OCI-LY3 (cell line): ENCODE measurements at regions not wholly inside any gene's neighbourhood (a gene's known extent, or its start where the extent isn't known, plus 50 kb on each side); places are given as distances from the start of the nearest gene placed in this dataset.

Experiments
- H2AFZ ChIP-seq: fragments of 200-600, 300-600 bp; shearing (Covaris generic); 2 replicates; pipeline ENCODE4 v1.6.0; 2014; ENCODE audit warnings: antibody characterized with exemption, low read depth, low read length
- H3K27ac ChIP-seq: fragments of 200-600, 300-600 bp; sonication (generic); 2 replicates; pipeline ENCODE4 v1.5.1; 2014; ENCODE audit warnings: mild to moderate bottlenecking, low read length, moderate library complexity, mixed read lengths
- H3K27me3 ChIP-seq: fragments of 200-600, 300-600 bp; sonication (generic); 2 replicates; pipeline ENCODE4 v1.6.1; 2014; ENCODE audit warnings: low read depth, low read length, mixed read lengths
- H3K36me3 ChIP-seq: fragments of 200-600, 300-600 bp; sonication (generic); replicated peaks from 2 replicates; pipeline ENCODE3; 2014; ENCODE audit warnings: low read depth, low read length, mixed read lengths
- H3K4me1 ChIP-seq: fragments of 300-600, 200-600 bp; sonication (generic); 2 replicates; pipeline ENCODE4 v1.6.1; 2014; ENCODE audit warnings: low read length, mixed read lengths
- H3K4me2 ChIP-seq: fragments of 200-600, 300-600 bp; sonication (generic); 2 replicates; pipeline ENCODE4 v1.6.1; 2014; ENCODE audit warnings: low read length, mixed read lengths
- H3K4me3 ChIP-seq: fragments of 300-600, 200-600 bp; sonication (generic); 2 replicates; pipeline ENCODE4 v1.5.1; 2014; ENCODE audit warnings: antibody characterized with exemption, mild to moderate bottlenecking, low read length, moderate library complexity
- H3K79me2 ChIP-seq: fragments of 300-600, 200-600 bp; shearing (Covaris generic); 2 replicates; pipeline ENCODE4 v1.6.1; 2014; ENCODE audit warnings: mild to moderate bottlenecking, low read length, mixed read lengths
- H3K9ac ChIP-seq: fragments of 300-600, 200-600 bp; shearing (Covaris generic); 2 replicates; pipeline ENCODE4 v1.6.0; 2014; ENCODE audit warnings: mild to moderate bottlenecking, low read length, moderate library complexity
- H3K9me3 ChIP-seq: fragments of 200-600, 300-600 bp; shearing (Covaris generic); 2 replicates; pipeline ENCODE4 v1.6.1; 2014; ENCODE audit warnings: low read length, mixed read lengths; ENCODE audit not compliant: insufficient read depth
- H4K20me1 ChIP-seq: fragments of 200-600, 300-600 bp; sonication (generic); 2 replicates; pipeline ENCODE4 v1.6.1; 2016; ENCODE audit warnings: low read length, mixed read lengths; ENCODE audit not compliant: insufficient read depth
- EZH2phosphoT487 ChIP-seq: fragments of 200-600 bp; shearing (Covaris generic); IDR thresholded peaks from 2 replicates; pipeline ENCODE4 v1.6.1; 2018; ENCODE audit warnings: antibody characterized with exemption, mixed run types, low read depth
- TF ChIP-seq, protein P1 (sequence below): fragments of 200-600, 300-600 bp; sonication (generic); IDR thresholded peaks from 2 replicates; pipeline ENCODE4 v1.5.1; 2014; ENCODE audit warnings: antibody characterized with exemption, low read length, low read depth

DNA sequence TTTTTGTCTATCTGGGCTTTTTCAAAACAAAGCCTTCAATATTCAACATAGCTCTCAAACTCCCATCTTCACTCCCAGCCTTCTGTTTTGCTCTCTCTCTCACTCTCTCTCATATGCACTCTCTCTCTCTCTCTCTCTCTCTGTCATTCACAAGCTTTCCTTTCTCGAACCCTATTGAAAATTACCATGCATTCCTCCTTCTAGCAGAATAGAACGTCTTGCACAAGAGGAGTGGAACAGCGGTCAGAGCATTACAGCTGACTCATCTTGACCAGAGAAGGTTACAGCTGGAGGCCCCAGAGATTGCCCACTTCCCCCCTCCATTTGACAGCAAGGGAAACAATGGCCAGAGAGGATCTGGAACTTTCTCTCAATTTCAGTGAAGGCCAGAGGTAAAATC lies 51.0 kb upstream of the LIFR start:
- Histone ChIP-seq H3K27ac (no peak overlapping the region), H3K4me3 (no peak overlapping the region)
- TF ChIP-seq, protein P1, sequence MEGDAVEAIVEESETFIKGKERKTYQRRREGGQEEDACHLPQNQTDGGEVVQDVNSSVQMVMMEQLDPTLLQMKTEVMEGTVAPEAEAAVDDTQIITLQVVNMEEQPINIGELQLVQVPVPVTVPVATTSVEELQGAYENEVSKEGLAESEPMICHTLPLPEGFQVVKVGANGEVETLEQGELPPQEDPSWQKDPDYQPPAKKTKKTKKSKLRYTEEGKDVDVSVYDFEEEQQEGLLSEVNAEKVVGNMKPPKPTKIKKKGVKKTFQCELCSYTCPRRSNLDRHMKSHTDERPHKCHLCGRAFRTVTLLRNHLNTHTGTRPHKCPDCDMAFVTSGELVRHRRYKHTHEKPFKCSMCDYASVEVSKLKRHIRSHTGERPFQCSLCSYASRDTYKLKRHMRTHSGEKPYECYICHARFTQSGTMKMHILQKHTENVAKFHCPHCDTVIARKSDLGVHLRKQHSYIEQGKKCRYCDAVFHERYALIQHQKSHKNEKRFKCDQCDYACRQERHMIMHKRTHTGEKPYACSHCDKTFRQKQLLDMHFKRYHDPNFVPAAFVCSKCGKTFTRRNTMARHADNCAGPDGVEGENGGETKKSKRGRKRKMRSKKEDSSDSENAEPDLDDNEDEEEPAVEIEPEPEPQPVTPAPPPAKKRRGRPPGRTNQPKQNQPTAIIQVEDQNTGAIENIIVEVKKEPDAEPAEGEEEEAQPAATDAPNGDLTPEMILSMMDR = no peak
- TF ChIP-seq EZH2phosphoT487 = no peak

DNA sequence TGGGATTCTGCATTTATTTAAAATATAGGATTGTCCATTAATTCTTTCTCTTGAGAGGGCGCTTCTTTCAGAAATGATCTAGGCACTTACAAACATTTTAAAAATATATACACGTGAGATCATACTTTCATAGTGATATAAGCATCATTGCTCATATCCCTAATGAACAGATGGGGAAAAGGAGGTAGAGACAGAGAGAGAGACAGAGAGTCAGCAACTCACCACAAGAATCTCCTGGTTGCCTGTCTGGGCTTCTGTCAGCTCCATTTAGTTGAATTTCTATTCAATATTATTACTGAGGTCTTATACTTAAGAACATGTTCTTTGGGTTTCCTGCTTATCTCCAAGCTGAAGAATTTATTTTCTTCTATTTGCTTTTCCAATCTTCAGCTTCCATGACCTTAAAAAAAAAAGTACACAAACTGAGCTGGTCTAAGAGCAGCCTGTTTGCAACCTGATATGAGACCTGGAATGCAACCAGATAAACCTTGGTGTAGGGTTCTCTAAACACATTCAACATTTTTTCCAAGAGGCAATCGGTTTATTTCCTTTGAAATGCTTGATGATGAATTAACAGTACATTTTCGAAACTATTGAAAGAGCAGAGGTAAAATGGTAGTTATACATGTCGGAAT lies 51.6 kb upstream of the LIFR start:
- H3K4me1 ChIP-seq = no peaks in the 10 kb centered on the region

More for the DNA sequence above, 51.0 kb upstream of the LIFR start:
- Histone ChIP-seq H3K36me3 (no peaks in the 10 kb centered on the region), H4K20me1 (no peaks in the 10 kb centered on the region), H3K79me2 (no peaks in the 10 kb centered on the region), H3K4me2 (no peak overlapping the region), H2AFZ (no peak overlapping the region), H3K4me1 (no peaks in the 10 kb centered on the region), H3K9ac (no peak overlapping the region), H3K27me3 (no peaks in the 10 kb centered on the region; the same call in 1 of the 2 replicates), H3K9me3 (no peaks in the 10 kb centered on the region)

DNA sequence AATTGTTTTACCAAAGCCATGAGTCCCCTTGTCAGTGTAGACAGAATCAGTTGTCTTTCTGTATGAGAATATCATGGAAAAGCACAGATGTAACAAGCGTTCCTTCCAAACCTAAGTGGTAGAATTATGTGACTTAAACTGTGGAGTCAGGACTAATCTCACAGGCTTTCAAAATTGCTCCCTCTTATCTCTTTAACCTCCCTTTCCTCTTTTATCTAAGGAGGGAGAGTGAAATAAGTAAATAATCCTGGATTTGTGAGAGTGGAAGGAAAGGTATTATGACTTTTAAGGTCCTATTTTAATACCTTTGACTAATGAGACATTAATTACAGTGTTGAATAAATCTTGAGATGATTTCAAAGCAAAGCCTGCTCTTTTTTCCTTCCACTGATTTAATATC lies 52.4 kb upstream of the LIFR start:
- Histone ChIP-seq H3K27me3 (no peaks in the 10 kb centered on the region; the same call in 1 of the 2 replicates), H3K79me2 (no peaks in the 10 kb centered on the region), H3K4me1 (no peaks in the 10 kb centered on the region), H3K27ac (no peak overlapping the region), H3K4me2 (no peak overlapping the region), H3K4me3 (no peak overlapping the region), H3K9ac (no peak overlapping the region), H3K9me3 (no peaks in the 10 kb centered on the region), H2AFZ (no peak overlapping the region), H4K20me1 (no peaks in the 10 kb centered on the region), H3K36me3 (no peaks in the 10 kb centered on the region)
- no peak for TF ChIP-seq EZH2phosphoT487
- TF ChIP-seq, protein P1 = no peak

More for the DNA sequence above, 51.6 kb upstream of the LIFR start:
- Histone ChIP-seq H3K4me2 (no peak overlapping the region), H4K20me1 (no peaks in the 10 kb centered on the region), H3K79me2 (no peaks in the 10 kb centered on the region), H3K4me3 (no peak overlapping the region), H3K9ac (no peak overlapping the region), H3K27ac (no peak overlapping the region), H3K9me3 (no peaks in the 10 kb centered on the region), H2AFZ (no peak overlapping the region), H3K27me3 (no peaks in the 10 kb centered on the region; the same call in 1 of the 2 replicates), H3K36me3 (no peaks in the 10 kb centered on the region)
- TF ChIP-seq EZH2phosphoT487 = no peak
- TF ChIP-seq, protein P1 = no peak

DNA sequence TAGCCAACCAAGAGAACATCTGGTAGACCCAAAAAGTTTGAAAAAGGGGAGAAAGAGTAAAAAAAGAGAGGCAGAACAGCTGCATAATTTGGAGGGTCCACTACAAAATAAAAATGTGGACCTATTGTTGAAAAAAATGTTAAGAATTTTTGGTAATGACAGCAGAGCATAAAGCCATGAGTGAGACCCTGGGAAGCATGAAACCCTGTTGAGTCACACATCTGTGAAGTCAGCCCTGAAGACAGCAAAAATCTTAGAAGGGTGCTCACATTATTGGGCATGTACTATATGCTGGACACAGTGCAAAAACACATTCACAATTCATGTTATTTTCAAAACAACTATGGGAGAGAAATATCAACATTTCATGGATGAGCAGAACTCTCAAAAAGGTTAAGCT lies 56.4 kb upstream of the LIFR start:
- no peak overlapping the region for H3K27ac ChIP-seq
- H3K27me3 ChIP-seq = no peaks in the 10 kb centered on the region; the same call in 1 of the 2 replicates
- no peaks in the 10 kb centered on the region for H3K4me1 ChIP-seq
- H3K9ac ChIP-seq = no peak overlapping the region
- no peak overlapping the region for H2AFZ ChIP-seq
- H3K4me3 ChIP-seq = no peak overlapping the region
- TF ChIP-seq, protein P1 = no peak
- TF ChIP-seq EZH2phosphoT487 = no peak
- no peaks in the 10 kb centered on the region for H3K9me3 ChIP-seq
- no peak overlapping the region for H3K4me2 ChIP-seq
- no peaks in the 10 kb centered on the region for H3K36me3 ChIP-seq
- H3K79me2 ChIP-seq = no peaks in the 10 kb centered on the region
- no peaks in the 10 kb centered on the region for H4K20me1 ChIP-seq
